Erythroblast (primary cell): ENCODE measurements at regions not wholly inside any gene's neighbourhood (a gene's known extent, or its start where the extent isn't known, plus 50 kb on each side); places are given as distances from the start of the nearest gene placed in this dataset.

ENCODE experiments used
- GATA1 ChIP-seq: IDR thresholded peaks from 2 replicates; pipeline ENCODE4 v1.6.1; 2011; ENCODE audit warnings: low read depth, mild to moderate bottlenecking, control low read depth, low read length, moderate library complexity
- POLR2A ChIP-seq: IDR thresholded peaks from 2 replicates; pipeline ENCODE4 v1.6.1; 2011; ENCODE audit warnings: mild to moderate bottlenecking, low read length

DNA sequence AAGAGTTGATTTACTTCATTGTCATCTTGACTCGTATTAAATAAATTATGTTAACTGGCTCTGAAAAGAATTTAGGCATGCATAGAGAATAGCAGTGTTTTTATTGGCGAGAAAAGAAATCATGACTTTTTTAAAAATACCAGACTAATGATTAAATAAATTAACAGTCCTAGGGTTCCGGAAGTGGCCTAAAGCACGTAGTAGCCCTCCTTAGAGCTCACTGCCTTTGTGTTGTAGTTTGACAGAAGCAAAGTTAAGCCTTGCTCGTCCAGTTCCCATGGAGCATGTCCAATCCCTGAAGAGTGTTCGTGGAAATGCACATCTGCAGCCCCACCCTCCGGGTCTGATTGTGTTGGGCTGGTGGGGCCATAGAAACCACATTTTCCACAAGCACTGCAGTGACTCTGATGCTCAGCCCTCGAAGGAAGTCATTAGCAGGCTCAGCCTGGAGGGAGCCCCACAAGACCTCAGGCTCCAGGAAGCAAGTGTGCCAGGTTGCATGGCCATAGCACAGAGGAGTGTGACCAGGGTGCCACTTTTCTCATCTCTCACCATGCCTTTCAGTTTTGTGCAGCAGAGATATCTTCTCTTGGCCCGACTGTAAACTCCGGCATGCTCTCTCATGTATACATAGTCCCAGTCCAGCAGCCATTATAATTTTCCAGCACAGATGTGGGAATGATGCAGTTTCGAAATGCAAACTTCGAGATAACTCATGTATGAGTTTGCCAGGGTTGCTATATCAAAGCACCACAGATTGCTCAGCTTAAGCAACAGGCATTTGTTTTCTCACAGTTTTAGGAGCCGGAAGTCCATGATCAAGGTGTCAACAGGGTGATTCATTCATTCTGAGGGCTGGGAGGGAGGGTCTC lies 188.6 kb upstream of the SH3BP4 start:
- TF ChIP-seq POLR2A (no peak), GATA1 (no peak)
